IMR-90 (cell line): ENCODE measurements at regions not wholly inside any gene's neighbourhood (a gene's known extent, or its start where the extent isn't known, plus 50 kb on each side); places are given as distances from the start of the nearest gene placed in this dataset.

Source experiments
- ATAC-seq: fragments of 200-7000 bp; cut with Tn5 transposase; 2 replicates; pipeline ENCODE4 v1.9.1; 2020; ENCODE audit warnings: low read depth, mild to moderate bottlenecking, moderate library complexity
- BruUV-seq: library from RNA; stranded (reverse); fragments of 400-500 nt; replicated peaks from 2 replicates; lab custom pipeline; 2021; lab: Mats Ljungman, UMichigan
- CTCF ChIA-PET: fragments of 300-600 bp; formaldehyde crosslinking; extraction: SDS; loops from one replicate; lab custom pipeline; 2021; ENCODE audit warnings: antibody characterized with exemption; lab: Yijun Ruan, JAX
- POLR2A ChIA-PET: fragments of 300-600 bp; sonication (Branson Sonifier 250); formaldehyde crosslinking; loops from one replicate; lab custom pipeline; 2022; ENCODE audit warnings: antibody characterized with exemption; ENCODE audit not compliant: unreplicated experiment; lab: Charles Lee
- DNase-seq: peaks from one replicate; pipeline ENCODE4 v3.0.0; 2013
- H2AFZ ChIP-seq: replicated peaks from 2 replicates; pipeline ENCODE3; 2013; ENCODE audit warnings: low read length, mild to moderate bottlenecking; ENCODE audit not compliant: poor library complexity
- H2AK5ac ChIP-seq: 2 replicates; pipeline ENCODE4 v1.6.1; 2013; ENCODE audit warnings: low read depth, low read length, inconsistent platforms
- H2AK9ac ChIP-seq: replicated peaks from 2 replicates; pipeline ENCODE3; 2013; ENCODE audit warnings: mild to moderate bottlenecking, low read depth, low read length, moderate library complexity; ENCODE audit not compliant: poor library complexity
- H2BK120ac ChIP-seq: 2 replicates; pipeline ENCODE4 v1.6.1; 2013; ENCODE audit warnings: low read depth, low read length, inconsistent platforms
- H2BK15ac ChIP-seq: 3 replicates; pipeline ENCODE4 v1.6.1; 2013; ENCODE audit warnings: low read depth, low read length, inconsistent platforms
- H2BK20ac ChIP-seq: 2 replicates; pipeline ENCODE4 v1.6.1; 2013; ENCODE audit warnings: low read depth, mild to moderate bottlenecking, inconsistent platforms, low read length, moderate library complexity
- H2BK5ac ChIP-seq: 2 replicates; pipeline ENCODE4 v1.6.1; 2013; ENCODE audit warnings: mild to moderate bottlenecking, low read depth, low read length, inconsistent platforms; ENCODE audit not compliant: poor library complexity, severe bottlenecking
- H3K14ac ChIP-seq: replicated peaks from 2 replicates; pipeline ENCODE4 v1.6.1; 2013; ENCODE audit warnings: low read depth, low read length, inconsistent platforms
- H3K18ac ChIP-seq: 2 replicates; pipeline ENCODE4 v1.6.1; 2013; ENCODE audit warnings: low read depth, low read length, control low read depth
- H3K23ac ChIP-seq: 2 replicates; pipeline ENCODE4 v1.6.1; 2013; ENCODE audit warnings: low read depth, low read length, inconsistent platforms
- H3K27ac ChIP-seq: 2 replicates; pipeline ENCODE4 v1.5.1; 2013; ENCODE audit warnings: mild to moderate bottlenecking, control low read depth, low read length; ENCODE audit not compliant: insufficient read depth
- H3K27me3 ChIP-seq: 2 replicates; pipeline ENCODE4 v1.6.1; 2013; ENCODE audit warnings: low read length; ENCODE audit not compliant: control insufficient read depth, insufficient read depth
- H3K36me3 ChIP-seq: 2 replicates; pipeline ENCODE4 v1.6.1; 2013; ENCODE audit warnings: low read length, mixed read lengths; ENCODE audit not compliant: control insufficient read depth, insufficient read depth
- H3K4ac ChIP-seq: 2 replicates; pipeline ENCODE4 v1.6.1; 2013; ENCODE audit warnings: low read depth, low read length, inconsistent platforms
- H3K4me1 ChIP-seq: 2 replicates; pipeline ENCODE4 v1.6.1; 2013; ENCODE audit warnings: low read length, mixed read lengths; ENCODE audit not compliant: control insufficient read depth, insufficient read depth
- H3K4me2 ChIP-seq: 2 replicates; pipeline ENCODE4 v1.6.1; 2013; ENCODE audit warnings: low read depth, mild to moderate bottlenecking, control low read depth, low read length, moderate library complexity
- H3K4me3 ChIP-seq: 2 replicates; pipeline ENCODE4 v1.5.1; 2013; ENCODE audit warnings: low read depth, mild to moderate bottlenecking, control low read depth, low read length, moderate library complexity; ENCODE audit not compliant: insufficient read depth
- H3K56ac ChIP-seq: 2 replicates; pipeline ENCODE4 v1.6.1; 2013; ENCODE audit warnings: low read length, inconsistent platforms; ENCODE audit not compliant: insufficient read depth; ENCODE audit errors: extremely low read depth
- H3K79me1 ChIP-seq, 2 experiments: 2 replicates each; pipeline ENCODE4 v1.6.1; 2013; ENCODE audit warnings: low read length in 2 of 2, inconsistent platforms in 1 of 2, low read depth in 1 of 2
- H3K9ac ChIP-seq: 2 replicates; pipeline ENCODE4 v1.6.1; 2013; ENCODE audit warnings: low read depth, low read length, control low read depth
- H3K9me1 ChIP-seq: 2 replicates; pipeline ENCODE4 v1.6.1; 2013; ENCODE audit warnings: low read length, inconsistent platforms; ENCODE audit not compliant: insufficient read depth
- H3K9me3 ChIP-seq: 2 replicates; pipeline ENCODE4 v1.6.1; 2013; ENCODE audit warnings: low read length; ENCODE audit not compliant: control insufficient read depth, insufficient read depth
- H4K20me1 ChIP-seq: 2 replicates; pipeline ENCODE4 v1.6.1; 2013; ENCODE audit warnings: low read length, inconsistent platforms; ENCODE audit not compliant: insufficient read depth
- H4K5ac ChIP-seq: 2 replicates; pipeline ENCODE4 v1.6.1; 2013; ENCODE audit warnings: mild to moderate bottlenecking, low read depth, low read length, control low read depth
- H4K8ac ChIP-seq, 2 experiments: 2 replicates each; pipeline ENCODE4 v1.6.1; 2013; ENCODE audit warnings: low read depth in 2 of 2, low read length in 2 of 2, control low read depth in 1 of 2, inconsistent platforms in 1 of 2
- H4K91ac ChIP-seq: 2 replicates; pipeline ENCODE4 v1.6.1; 2013; ENCODE audit warnings: low read depth, low read length, inconsistent platforms; ENCODE audit not compliant: insufficient read depth
- BHLHE40 ChIP-seq: fragments of 150-350 bp; IDR thresholded peaks from 2 replicates; pipeline ENCODE4 v1.6.1; 2016; ENCODE audit warnings: mild to moderate bottlenecking, low read depth, low read length
- CHD1 ChIP-seq: IDR thresholded peaks from 2 replicates; pipeline ENCODE4 v1.6.1; 2012; ENCODE audit warnings: low read depth, low read length, improper control_type of control experiment
- MAFK ChIP-seq: IDR thresholded peaks from 2 replicates; pipeline ENCODE4 v1.6.1; 2012; ENCODE audit warnings: low read depth, low read length, improper control_type of control experiment
- MXI1 ChIP-seq: IDR thresholded peaks from 2 replicates; pipeline ENCODE4 v1.6.1; 2012; ENCODE audit warnings: low read depth, mild to moderate bottlenecking, low read length, moderate library complexity, borderline replicate concordance
- RAD21 ChIP-seq: IDR thresholded peaks from 2 replicates; pipeline ENCODE4 v1.6.1; 2012; ENCODE audit warnings: low read length, improper control_type of control experiment
- RFX5 ChIP-seq: IDR thresholded peaks from 2 replicates; pipeline ENCODE4 v1.8.0; 2012; ENCODE audit warnings: low read depth, mild to moderate bottlenecking, low read length, moderate library complexity
- dilution Hi-C: fragments of 300-500 bp; cut with HindIII; formaldehyde crosslinking; loops from one replicate; pipeline ENCODE4 v1.14.3; 2018; ENCODE audit warnings: low sequenced_read_pairs; ENCODE audit not compliant: unreplicated experiment
- in situ Hi-C: fragments of 300-500 bp; cut with MboI; formaldehyde crosslinking; loops from 3 replicates; pipeline ENCODE4 v1.14.3; 2019; ENCODE audit warnings: low sequenced_read_pairs, inconsistent platforms, mixed read lengths
- intact Hi-C: fragments of 100-400 bp; cut with micrococcal nuclease; formaldehyde crosslinking; loops from 2 replicates; pipeline ENCODE4 v1.10.0; 2022

DNA sequence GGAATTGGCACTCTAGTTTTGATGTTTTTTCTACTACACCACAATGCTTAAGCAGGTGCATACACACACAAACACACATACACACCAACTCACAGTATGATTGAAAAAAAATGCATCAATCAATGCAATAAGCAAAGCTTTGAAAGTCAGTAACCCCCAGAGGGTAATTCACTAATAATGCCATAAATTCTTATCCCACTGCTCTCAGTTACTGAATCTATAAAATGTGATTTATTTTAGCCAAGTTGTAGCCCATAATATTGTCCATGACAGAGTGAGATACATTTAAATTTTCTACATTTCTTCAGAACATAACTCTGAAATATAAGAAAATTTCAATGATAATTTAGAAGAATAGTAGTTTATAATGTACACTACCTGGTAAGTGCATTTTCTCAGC lies 87.9 kb downstream of the LIG4 start:
- Histone ChIP-seq H2BK15ac (no peak overlapping the region), H3K4ac (no peak overlapping the region), H3K36me3 (no peaks in the 10 kb centered on the region), H3K79me1 (no peaks in the 10 kb centered on the region), H3K4me2 (no peak overlapping the region), H3K27ac (no peak overlapping the region), H2AFZ (no peak overlapping the region), H4K5ac (no peak overlapping the region), H3K4me3 (no peak overlapping the region), H3K27me3 (peaks cover 5% of the 10 kb centered on the region; the same call in 1 of the 2 replicates), H4K20me1 (no peaks in the 10 kb centered on the region), H3K23ac (no peak overlapping the region), H3K14ac (no peak overlapping the region), H2AK9ac (no peak overlapping the region), H2BK120ac (no peak overlapping the region), H2BK20ac (no peak overlapping the region), H3K9me3 (no peaks in the 10 kb centered on the region), H3K9ac (no peak overlapping the region), H3K56ac (no peak overlapping the region), H4K8ac (no peak overlapping the region), H3K4me1 (no peaks in the 10 kb centered on the region), H3K18ac (no peak overlapping the region), H4K91ac (no peak overlapping the region), H3K9me1 (no peaks in the 10 kb centered on the region), H2BK5ac (no peak overlapping the region), H2AK5ac (no peak overlapping the region)
- ATAC-seq (no peak), DNase-seq (no peak)
- ChIA-PET CTCF (no interaction called here), POLR2A (no interaction called here)
- in situ Hi-C loops (no loop called here), intact Hi-C loops (no loop called here), dilution Hi-C loops (no loop called here)
- no TSS peak for BruUV-seq
- TF ChIP-seq RFX5 (no peak), BHLHE40 (no peak), MAFK (no peak), RAD21 (no peak), CHD1 (no peak), MXI1 (no peak)
